ENCODE measurements at regions not wholly inside any gene's neighbourhood (a gene's known extent, or its start where the extent isn't known, plus 50 kb on each side); places are given as distances from the start of the nearest gene placed in this dataset.

DNA sequence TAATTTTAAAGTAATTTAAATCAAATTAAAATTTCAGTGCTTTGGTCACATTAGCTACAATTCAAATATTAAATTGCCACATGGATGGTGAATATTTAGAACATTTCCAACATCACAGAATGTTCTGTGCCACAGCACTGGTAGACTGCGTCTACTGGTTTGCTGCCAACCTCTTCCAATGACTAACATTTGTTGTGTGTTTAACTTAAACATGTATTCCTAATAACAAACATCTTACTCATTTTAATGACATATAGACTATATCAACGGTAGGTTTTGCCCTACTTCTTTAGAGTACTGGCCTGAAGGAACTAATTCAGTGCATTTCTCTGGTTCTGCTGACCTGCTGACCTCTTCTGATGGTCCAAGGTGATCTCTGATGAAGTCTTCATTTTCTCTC, 157.6 kb downstream of the DCK start:
- no peak for TF ChIP-seq EZH2 (IDR thresholded peaks at IDR 0.05; ENCODE audit: low read depth)
- TF ChIP-seq, protein P1, sequence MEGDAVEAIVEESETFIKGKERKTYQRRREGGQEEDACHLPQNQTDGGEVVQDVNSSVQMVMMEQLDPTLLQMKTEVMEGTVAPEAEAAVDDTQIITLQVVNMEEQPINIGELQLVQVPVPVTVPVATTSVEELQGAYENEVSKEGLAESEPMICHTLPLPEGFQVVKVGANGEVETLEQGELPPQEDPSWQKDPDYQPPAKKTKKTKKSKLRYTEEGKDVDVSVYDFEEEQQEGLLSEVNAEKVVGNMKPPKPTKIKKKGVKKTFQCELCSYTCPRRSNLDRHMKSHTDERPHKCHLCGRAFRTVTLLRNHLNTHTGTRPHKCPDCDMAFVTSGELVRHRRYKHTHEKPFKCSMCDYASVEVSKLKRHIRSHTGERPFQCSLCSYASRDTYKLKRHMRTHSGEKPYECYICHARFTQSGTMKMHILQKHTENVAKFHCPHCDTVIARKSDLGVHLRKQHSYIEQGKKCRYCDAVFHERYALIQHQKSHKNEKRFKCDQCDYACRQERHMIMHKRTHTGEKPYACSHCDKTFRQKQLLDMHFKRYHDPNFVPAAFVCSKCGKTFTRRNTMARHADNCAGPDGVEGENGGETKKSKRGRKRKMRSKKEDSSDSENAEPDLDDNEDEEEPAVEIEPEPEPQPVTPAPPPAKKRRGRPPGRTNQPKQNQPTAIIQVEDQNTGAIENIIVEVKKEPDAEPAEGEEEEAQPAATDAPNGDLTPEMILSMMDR (conservative IDR thresholded peaks at IDR 0.05) = no peak

Data from PC-9 (cell line).